Keratinocyte (primary cell): ENCODE measurements at regions not wholly inside any gene's neighbourhood (a gene's known extent, or its start where the extent isn't known, plus 50 kb on each side); places are given as distances from the start of the nearest gene placed in this dataset.

Experiments used
- DNase-seq: peaks from one replicate; pipeline ENCODE4 v3.0.0-alpha.2; 2011; ENCODE audit warnings: low read depth, missing footprints, low spot score
- FAIRE-seq: peaks from 2 replicates; lab custom pipeline; 2011; peaks lifted over from hg19 to GRCh38; lab: Jason Lieb, UNC
- H2AFZ ChIP-seq: 2 replicates; pipeline ENCODE4 v1.6.0; 2012; ENCODE audit warnings: low read length, control low read depth, inconsistent platforms; ENCODE audit not compliant: control insufficient read depth
- H3K27ac ChIP-seq: 2 replicates; pipeline ENCODE4 v1.5.1; 2011; ENCODE audit warnings: low read length; ENCODE audit not compliant: control insufficient read depth, insufficient read depth
- H3K27me3 ChIP-seq: 3 replicates; pipeline ENCODE4 v1.6.0; 2011; ENCODE audit warnings: low read length; ENCODE audit not compliant: control insufficient read depth, insufficient read depth; ENCODE audit errors: extremely low read depth
- H3K36me3 ChIP-seq, 2 experiments: 2 replicates in 1 of 2; 3 replicates in 1 of 2; pipeline ENCODE4 v1.5.1; 2011; ENCODE audit warnings: low read length in 2 of 2, mild to moderate bottlenecking in 1 of 2; ENCODE audit not compliant: control insufficient read depth in 2 of 2, insufficient read depth in 2 of 2; ENCODE audit errors: extremely low read depth in 1 of 2
- H3K4me1 ChIP-seq: 3 replicates; pipeline ENCODE4 v1.5.1; 2011; ENCODE audit warnings: low read length; ENCODE audit not compliant: control insufficient read depth, insufficient read depth; ENCODE audit errors: extremely low read depth
- H3K4me2 ChIP-seq: 3 replicates; pipeline ENCODE4 v1.6.0; 2011; ENCODE audit warnings: low read depth, low read length; ENCODE audit not compliant: control insufficient read depth, insufficient read depth; ENCODE audit errors: extremely low read depth
- H3K4me3 ChIP-seq, 3 experiments: fragments of 200-600 bp in 1 of 3; sonication (generic) in 1 of 3; 2 replicates in 2 of 3; 3 replicates in 1 of 3; pipeline ENCODE4 v1.5.1; 2011 to 2016; ENCODE audit warnings: low read length in 3 of 3, mild to moderate bottlenecking in 3 of 3, control low read depth in 2 of 3, inconsistent platforms in 1 of 3, low read depth in 1 of 3, mixed read lengths in 1 of 3, mixed run types in 1 of 3, moderate library complexity in 1 of 3; ENCODE audit not compliant: control insufficient read depth in 2 of 3, insufficient read depth in 2 of 3; ENCODE audit errors: extremely low read depth in 1 of 3
- H3K79me2 ChIP-seq: 2 replicates; pipeline ENCODE4 v1.6.0; 2012; ENCODE audit warnings: low read length; ENCODE audit not compliant: control insufficient read depth, insufficient read depth
- H3K9ac ChIP-seq: 3 replicates; pipeline ENCODE4 v1.6.0; 2011; ENCODE audit warnings: low read length; ENCODE audit not compliant: control insufficient read depth, insufficient read depth; ENCODE audit errors: extremely low read depth
- H3K9me1 ChIP-seq: 3 replicates; pipeline ENCODE4 v1.6.0; 2011; ENCODE audit warnings: low read length; ENCODE audit not compliant: control insufficient read depth, insufficient read depth; ENCODE audit errors: extremely low read depth
- H3K9me3 ChIP-seq: 2 replicates; pipeline ENCODE4 v1.5.1; 2012; ENCODE audit warnings: low read depth, low read length; ENCODE audit not compliant: control insufficient read depth
- H4K20me1 ChIP-seq: 3 replicates; pipeline ENCODE4 v1.6.0; 2011; ENCODE audit warnings: low read length; ENCODE audit not compliant: control insufficient read depth, insufficient read depth; ENCODE audit errors: extremely low read depth
- CTCF ChIP-seq, 3 experiments: IDR thresholded peaks in 1 of 3; conservative IDR thresholded peaks in 1 of 3; optimal IDR thresholded peaks in 1 of 3; 2 replicates in 2 of 3; 3 replicates in 1 of 3; pipeline versions ENCODE3 to v1.5.1; 2011; ENCODE audit warnings: low read length in 3 of 3, mild to moderate bottlenecking in 3 of 3, moderate library complexity in 2 of 3, control low read depth in 1 of 3, inconsistent platforms in 1 of 3; ENCODE audit not compliant: insufficient read depth in 2 of 3; ENCODE audit errors: extremely low read depth in 1 of 3
- EZH2 ChIP-seq: IDR thresholded peaks from one replicate; pipeline ENCODE4 v1.6.1; 2012; ENCODE audit warnings: inconsistent platforms, mild to moderate bottlenecking, low read length, moderate library complexity
- dilution Hi-C: fragments of 300-500 bp; cut with MboI; formaldehyde crosslinking; loops from one replicate; pipeline ENCODE4 v1.7.0; 2020; ENCODE audit warnings: low sequenced_read_pairs; ENCODE audit not compliant: extremely low pct_ligation_motif_present

- no peaks in the 10 kb centered on the region for H4K20me1 ChIP-seq
- no peak overlapping the region for H3K9ac ChIP-seq
- no peaks in the 10 kb centered on the region for H3K36me3 ChIP-seq
- H3K4me2 ChIP-seq = no peak overlapping the region
- FAIRE-seq (no peak), DNase-seq (no peak)
- H3K27me3 ChIP-seq = no peaks in the 10 kb centered on the region
- TF ChIP-seq CTCF (optimal IDR thresholded peaks at IDR 0.05 in 1 of 3, IDR thresholded peaks at IDR 0.05 in 1 of 3, conservative IDR thresholded peaks at IDR 0.05 in 1 of 3; ENCODE audit: extremely low read depth in 1 of 3, insufficient read depth in 2 of 3, low read length in 3 of 3) (no peak), EZH2 (no peak)
- no peak overlapping the region for H2AFZ ChIP-seq
- dilution Hi-C loops = no loop called here
- H3K9me3 ChIP-seq = no peaks in the 10 kb centered on the region
- no peak overlapping the region for H3K4me3 ChIP-seq
- H3K9me1 ChIP-seq = no peaks in the 10 kb centered on the region
- H3K79me2 ChIP-seq = no peaks in the 10 kb centered on the region
- H3K27ac ChIP-seq = no peak overlapping the region
- peaks cover 2% of the 10 kb centered on the region for H3K4me1 ChIP-seq
Observed at GRCh38 chr15:100775581-100776185, 103.9 kb upstream of the ALDH1A3 start.

GRCh38 chr15:100777821-100778220 lies 101.8 kb upstream of the ALDH1A3 start:
- H3K27ac ChIP-seq = no peak overlapping the region
- FAIRE-seq (no peak), DNase-seq (no peak)
- no peaks in the 10 kb centered on the region for H3K27me3 ChIP-seq
- H3K4me2 ChIP-seq = no peak overlapping the region
- no peak overlapping the region for H2AFZ ChIP-seq
- no peaks in the 10 kb centered on the region for H4K20me1 ChIP-seq
- H3K9me3 ChIP-seq = no peaks in the 10 kb centered on the region
- H3K9ac ChIP-seq = no peak overlapping the region
- dilution Hi-C loops = no loop called here
- peaks cover 2% of the 10 kb centered on the region for H3K4me1 ChIP-seq
- H3K79me2 ChIP-seq = no peaks in the 10 kb centered on the region
- TF ChIP-seq EZH2 (no peak), CTCF (optimal IDR thresholded peaks at IDR 0.05 in 1 of 3, IDR thresholded peaks at IDR 0.05 in 1 of 3, conservative IDR thresholded peaks at IDR 0.05 in 1 of 3; ENCODE audit: extremely low read depth in 1 of 3, insufficient read depth in 2 of 3, low read length in 3 of 3) (no peak)
- H3K9me1 ChIP-seq = no peaks in the 10 kb centered on the region
- H3K36me3 ChIP-seq = no peaks in the 10 kb centered on the region
- no peak overlapping the region for H3K4me3 ChIP-seq
